ENCODE measurements at regions not wholly inside any gene's neighbourhood (a gene's known extent, or its start where the extent isn't known, plus 50 kb on each side); places are given as distances from the start of the nearest gene placed in this dataset.

GRCh38 chr17:79316805-79317204, 242.2 kb downstream of the ENGASE start:
- Histone ChIP-seq H3K27ac (ENCODE audit: low read length) (no peak overlapping the region), H3K4me3 (ENCODE audit: low read depth in 2 of 2, low read length in 2 of 2) (no peak overlapping the region), H3K36me3 (ENCODE audit: control insufficient read depth, insufficient read depth, low read length) (no peaks in the 10 kb centered on the region), H3K9me3 (ENCODE audit: control insufficient read depth, insufficient read depth, low read depth, low read length) (no peaks in the 10 kb centered on the region), H3K4me1 (ENCODE audit: control insufficient read depth, insufficient read depth, low read length) (no peaks in the 10 kb centered on the region), H3K27me3 (ENCODE audit: control insufficient read depth, insufficient read depth, low read length) (peaks cover 46% of the 10 kb centered on the region)
- ATAC-seq (no peak), DNase-seq (ENCODE audit: low read depth, low spot score) (no peak)
- CTCF ChIA-PET, result interaction anchor here (0.5 to 0.6 kb wide), 2 partner anchors 47 to 464 kb away, joined by 3 read pairs; no protein-coding TSS in a partner anchor
- TF ChIP-seq TCF7L2 (IDR thresholded peaks at IDR 0.05; ENCODE audit: low read depth, low read length) (no peak), REST (IDR thresholded peaks at IDR 0.05; ENCODE audit: insufficient read depth in 1 of 2, low read depth in 2 of 2, low read length in 1 of 2) (no peak), CTCF (IDR thresholded peaks at IDR 0.05) (no peak), POLR2AphosphoS5 (IDR thresholded peaks at IDR 0.05; ENCODE audit: low read depth, low read length) (no peak), SIN3A (IDR thresholded peaks at IDR 0.05; ENCODE audit: borderline replicate concordance, insufficient read depth, low read depth, low read length) (no peak)
- BruUV-seq (replicated peaks), result no TSS peak
- POLR2A ChIA-PET, result no interaction called here
- in situ Hi-C loops (cut with HindIII; ENCODE audit: low pct_unique_long_range_greater_than_20kb, low sequenced_read_pairs) (no loop called here), intact Hi-C loops (cut with micrococcal nuclease; ENCODE audit: unreplicated experiment) (no loop called here)

GRCh38 chr17:79315358-79316105, 240.9 kb downstream of the ENGASE start:
- intact Hi-C loops (cut with micrococcal nuclease; ENCODE audit: unreplicated experiment) (no loop called here), in situ Hi-C loops (cut with HindIII; ENCODE audit: low pct_unique_long_range_greater_than_20kb, low sequenced_read_pairs) (no loop called here)
- POLR2A ChIA-PET, result no interaction called here
- no TSS peak for BruUV-seq (replicated peaks)
- ATAC-seq (no peak), DNase-seq (ENCODE audit: low read depth, low spot score) (no peak)
- peaks cover 38% of the 10 kb centered on the region for H3K27me3 ChIP-seq (ENCODE audit: control insufficient read depth, insufficient read depth, low read length)
- H3K36me3 ChIP-seq (ENCODE audit: control insufficient read depth, insufficient read depth, low read length), result no peaks in the 10 kb centered on the region
- no peak for TF ChIP-seq REST (IDR thresholded peaks at IDR 0.05; ENCODE audit: insufficient read depth in 1 of 2, low read depth in 2 of 2, low read length in 1 of 2)
- no peak for TF ChIP-seq SIN3A (IDR thresholded peaks at IDR 0.05; ENCODE audit: borderline replicate concordance, insufficient read depth, low read depth, low read length)
- no peak for TF ChIP-seq POLR2AphosphoS5 (IDR thresholded peaks at IDR 0.05; ENCODE audit: low read depth, low read length)
- no peak for TF ChIP-seq CTCF (IDR thresholded peaks at IDR 0.05)
- no peak for TF ChIP-seq TCF7L2 (IDR thresholded peaks at IDR 0.05; ENCODE audit: low read depth, low read length)
- no peak overlapping the region for H3K4me3 ChIP-seq (ENCODE audit: low read depth in 2 of 2, low read length in 2 of 2)
- CTCF ChIA-PET, result interaction anchor here (0.5 kb wide), 1 partner anchor 231 kb away, joined by 5 read pairs; no protein-coding TSS in a partner anchor
- no peaks in the 10 kb centered on the region for H3K9me3 ChIP-seq (ENCODE audit: control insufficient read depth, insufficient read depth, low read depth, low read length)
- no peak overlapping the region for H3K27ac ChIP-seq (ENCODE audit: low read length)
- H3K4me1 ChIP-seq (ENCODE audit: control insufficient read depth, insufficient read depth, low read length), result no peaks in the 10 kb centered on the region
